BE2C (cell line): ENCODE measurements at regions not wholly inside any gene's neighbourhood (a gene's known extent, or its start where the extent isn't known, plus 50 kb on each side); places are given as distances from the start of the nearest gene placed in this dataset.
"Not testable (repeated sequence)": the region's sequence is repeated elsewhere in the genome, so short reads cannot be mapped to it uniquely, and the experiment has no call there.

Experiments
- DNase-seq: peaks from one replicate; pipeline ENCODE4 v3.0.0-alpha.2; 2020
- H3K27me3 ChIP-seq: fragments of 250-450 bp; sonication (Bioruptor Pico); 2 replicates; pipeline ENCODE4 v1.5.1; 2020; ENCODE audit warnings: mild to moderate bottlenecking
- H3K36me3 ChIP-seq: fragments of 250-450 bp; sonication (Bioruptor Pico); 2 replicates; pipeline ENCODE4 v1.5.1; 2020; ENCODE audit warnings: mild to moderate bottlenecking
- H3K4me1 ChIP-seq: fragments of 250-450 bp; sonication (Bioruptor Pico); 2 replicates; pipeline ENCODE4 v1.5.1; 2020
- H3K4me3 ChIP-seq: 2 replicates; pipeline ENCODE4 v1.5.1; 2011; ENCODE audit warnings: low read depth, low read length
- H3K9me3 ChIP-seq: fragments of 250-450 bp; sonication (Bioruptor Pico); 2 replicates; pipeline ENCODE4 v1.5.1; 2020
- TF ChIP-seq, protein P1 (sequence below): IDR thresholded peaks from 2 replicates; pipeline ENCODE4 v1.5.1; 2012; ENCODE audit warnings: mild to moderate bottlenecking, low read depth, low read length

DNA sequence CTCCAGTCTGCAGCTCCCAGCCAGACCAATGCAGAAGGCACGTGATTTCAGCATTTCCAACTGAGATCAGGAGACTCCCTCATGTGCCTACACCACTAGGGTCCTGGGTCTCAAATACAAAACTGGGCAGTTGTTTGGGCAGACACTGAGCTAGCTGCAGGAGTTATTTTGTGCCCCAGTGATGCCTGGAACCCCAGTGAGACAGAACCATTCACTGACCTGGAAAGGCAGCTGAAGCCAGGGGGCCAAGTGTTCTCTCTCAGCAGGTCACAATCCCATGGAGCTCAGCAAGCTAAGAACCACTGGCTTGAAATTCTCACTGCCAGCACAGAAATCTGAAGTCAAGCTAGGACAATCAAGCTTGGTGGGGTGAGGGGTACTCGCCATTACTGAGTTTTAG lies 111.7 kb upstream of the TNFSF4 start:
- no peaks in the 10 kb centered on the region for H3K36me3 ChIP-seq
- no peak for DNase-seq
- no peak overlapping the region for H3K4me3 ChIP-seq
- H3K9me3 ChIP-seq, result no peaks in the 10 kb centered on the region
- TF ChIP-seq, protein P1, sequence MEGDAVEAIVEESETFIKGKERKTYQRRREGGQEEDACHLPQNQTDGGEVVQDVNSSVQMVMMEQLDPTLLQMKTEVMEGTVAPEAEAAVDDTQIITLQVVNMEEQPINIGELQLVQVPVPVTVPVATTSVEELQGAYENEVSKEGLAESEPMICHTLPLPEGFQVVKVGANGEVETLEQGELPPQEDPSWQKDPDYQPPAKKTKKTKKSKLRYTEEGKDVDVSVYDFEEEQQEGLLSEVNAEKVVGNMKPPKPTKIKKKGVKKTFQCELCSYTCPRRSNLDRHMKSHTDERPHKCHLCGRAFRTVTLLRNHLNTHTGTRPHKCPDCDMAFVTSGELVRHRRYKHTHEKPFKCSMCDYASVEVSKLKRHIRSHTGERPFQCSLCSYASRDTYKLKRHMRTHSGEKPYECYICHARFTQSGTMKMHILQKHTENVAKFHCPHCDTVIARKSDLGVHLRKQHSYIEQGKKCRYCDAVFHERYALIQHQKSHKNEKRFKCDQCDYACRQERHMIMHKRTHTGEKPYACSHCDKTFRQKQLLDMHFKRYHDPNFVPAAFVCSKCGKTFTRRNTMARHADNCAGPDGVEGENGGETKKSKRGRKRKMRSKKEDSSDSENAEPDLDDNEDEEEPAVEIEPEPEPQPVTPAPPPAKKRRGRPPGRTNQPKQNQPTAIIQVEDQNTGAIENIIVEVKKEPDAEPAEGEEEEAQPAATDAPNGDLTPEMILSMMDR, result no peak
- no peaks in the 10 kb centered on the region; the same call in 1 of the 2 replicates for H3K27me3 ChIP-seq
- no peaks in the 10 kb centered on the region for H3K4me1 ChIP-seq

DNA sequence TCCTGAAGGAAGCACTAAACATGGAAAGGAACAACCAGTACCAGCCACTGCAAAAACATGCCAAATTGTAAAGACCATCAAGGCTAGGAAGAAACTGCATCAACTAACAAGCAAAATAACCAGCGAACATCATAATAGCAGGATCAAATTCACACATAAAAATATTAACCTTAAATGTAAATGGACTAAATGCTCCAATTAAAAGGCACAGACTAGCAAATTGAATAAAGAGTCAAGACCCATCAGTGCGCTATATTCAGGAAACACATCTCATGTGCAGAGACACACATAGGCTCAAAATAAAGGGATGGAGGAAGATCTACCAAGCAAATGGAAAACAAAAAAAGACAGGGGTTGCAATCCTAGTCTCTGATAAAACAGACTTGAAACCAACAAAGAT lies 117.2 kb upstream of the TNFSF4 start:
- not testable (repeated sequence) for H3K36me3 ChIP-seq, H3K4me1 ChIP-seq, H3K27me3 ChIP-seq, H3K9me3 ChIP-seq, H3K4me3 ChIP-seq, DNase-seq

GRCh38 chr1:173327987-173328386 lies 120.9 kb upstream of the TNFSF4 start:
- H3K27me3 ChIP-seq, DNase-seq, H3K36me3 ChIP-seq, H3K9me3 ChIP-seq, H3K4me1 ChIP-seq, H3K4me3 ChIP-seq: not testable (repeated sequence)

GRCh38 chr1:173328961-173329360 lies 121.8 kb upstream of the TNFSF4 start:
- H3K4me3 ChIP-seq, result no peak overlapping the region
- no peaks in the 10 kb centered on the region for H3K27me3 ChIP-seq
- TF ChIP-seq, protein P1, result no peak
- no peaks in the 10 kb centered on the region for H3K4me1 ChIP-seq
- no peak for DNase-seq
- no peaks in the 10 kb centered on the region for H3K36me3 ChIP-seq
- no peaks in the 10 kb centered on the region for H3K9me3 ChIP-seq

- TF ChIP-seq, protein P1, result no peak
- no peaks in the 10 kb centered on the region for H3K4me1 ChIP-seq
- H3K4me3 ChIP-seq, result no peak overlapping the region
- no peaks in the 10 kb centered on the region for H3K9me3 ChIP-seq
- no peaks in the 10 kb centered on the region for H3K36me3 ChIP-seq
- H3K27me3 ChIP-seq, result no peaks in the 10 kb centered on the region
- no peak for DNase-seq
Measured at GRCh38 chr1:173329726-173330125, 122.6 kb upstream of the TNFSF4 start.

GRCh38 chr1:173330149-173330951 lies 123.2 kb upstream of the TNFSF4 start:
- Histone ChIP-seq H3K36me3 (no peaks in the 10 kb centered on the region), H3K4me3 (no peak overlapping the region), H3K27me3 (no peaks in the 10 kb centered on the region), H3K4me1 (no peaks in the 10 kb centered on the region), H3K9me3 (no peaks in the 10 kb centered on the region)
- TF ChIP-seq, protein P1, result no peak
- DNase-seq, result no peak

DNA sequence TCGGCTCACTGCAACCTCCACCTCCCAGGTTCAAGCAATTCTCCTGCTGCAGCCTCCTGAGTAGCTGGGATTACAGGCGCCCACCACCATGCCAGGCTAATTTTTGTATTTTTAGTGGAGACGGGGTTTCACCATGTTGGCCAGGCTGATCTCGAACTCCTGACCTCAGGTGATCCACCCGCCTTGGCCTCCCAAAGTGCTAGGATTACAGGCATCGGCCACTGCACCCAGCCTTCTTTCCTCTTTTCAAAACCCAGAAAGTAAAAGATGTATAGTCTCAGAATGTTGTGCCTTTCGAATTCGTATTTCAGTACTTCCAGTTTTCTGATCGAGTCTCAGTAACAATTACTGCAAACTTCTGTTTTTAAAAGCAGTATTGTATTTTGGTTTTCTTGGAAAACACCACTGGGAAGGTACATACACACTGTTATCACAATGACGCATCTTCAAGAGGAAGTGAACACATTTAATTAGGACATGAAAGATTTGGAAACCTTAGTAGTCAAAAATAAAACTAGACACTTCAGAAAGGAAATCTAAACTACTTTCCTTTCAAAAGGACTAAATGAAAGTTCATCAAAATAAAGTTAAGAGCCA lies 123.9 kb upstream of the TNFSF4 start:
- H3K9me3 ChIP-seq, H3K4me3 ChIP-seq, H3K27me3 ChIP-seq, H3K36me3 ChIP-seq, H3K4me1 ChIP-seq, DNase-seq: not testable (repeated sequence)
